Stimulated activated CD8-positive, alpha-beta memory T cell treated with anti-CD3 and anti-CD28 coated beads, Interleukin-4, amount 100 ng/mL, for 4 hours (primary cell): ENCODE measurements at regions not wholly inside any gene's neighbourhood (a gene's known extent, or its start where the extent isn't known, plus 50 kb on each side); places are given as distances from the start of the nearest gene placed in this dataset.

Experiments
- DNase-seq, 2 donors: peaks; one replicate each; pipeline ENCODE4 v3.0.0-alpha.2; 2020; ENCODE audit warnings: low read depth in 2 of 2, low spot score in 1 of 2

GRCh38 chr4:57437649-57438048, 327.5 kb upstream of the IGFBP7 start:
- DNase-seq, result no peak

DNA sequence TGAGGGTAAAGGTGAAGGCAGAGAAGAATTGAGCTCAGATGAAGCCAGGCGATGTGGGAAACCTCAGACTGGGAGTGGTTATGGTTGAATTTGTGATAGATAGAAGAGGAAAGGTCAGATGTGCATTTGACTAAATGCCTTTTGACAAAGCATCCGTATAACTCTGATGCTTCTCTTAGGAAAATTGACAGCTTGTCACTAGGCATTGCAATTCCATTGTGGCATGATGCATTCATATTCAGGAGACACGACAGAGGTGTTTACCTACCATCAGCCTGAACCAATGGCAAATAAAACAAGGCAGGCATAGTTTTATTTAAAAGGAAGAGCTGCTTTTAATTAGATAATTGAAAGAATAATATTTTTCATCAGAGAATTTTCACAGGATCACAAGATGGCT, 325.1 kb upstream of the IGFBP7 start:
- no peak for DNase-seq

GRCh38 chr4:57430726-57431125, 320.5 kb upstream of the IGFBP7 start:
- no peak for DNase-seq

DNA sequence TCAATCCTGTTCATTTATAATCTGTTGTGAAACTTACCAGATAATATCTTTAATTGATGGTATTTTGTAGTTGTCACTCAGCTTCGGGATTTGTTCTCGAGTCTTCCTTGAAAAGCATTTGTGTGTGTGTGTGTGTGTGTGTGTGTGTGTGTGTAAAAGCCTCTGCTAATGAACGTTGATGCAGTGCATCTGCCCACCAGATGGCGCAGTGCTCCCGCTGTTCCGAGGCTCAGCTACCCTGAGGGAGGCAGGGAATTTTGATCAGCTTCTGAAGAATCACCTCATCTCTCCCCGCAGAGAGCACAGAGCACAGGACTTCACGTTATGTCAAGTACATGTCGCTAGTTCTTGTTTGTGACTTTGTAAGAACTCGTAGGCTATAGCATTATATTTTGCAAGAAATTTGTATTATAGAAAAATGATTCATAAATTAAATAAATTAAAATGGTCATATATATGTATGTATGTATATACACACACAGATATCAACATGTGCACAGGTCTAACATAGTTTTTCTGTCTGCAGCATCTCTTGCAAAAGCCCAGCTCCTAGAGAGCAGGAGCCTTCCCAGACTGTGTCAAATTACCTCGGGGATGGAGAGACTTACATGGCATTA, 316.7 kb upstream of the IGFBP7 start:
- DNase-seq, result no peak

DNA sequence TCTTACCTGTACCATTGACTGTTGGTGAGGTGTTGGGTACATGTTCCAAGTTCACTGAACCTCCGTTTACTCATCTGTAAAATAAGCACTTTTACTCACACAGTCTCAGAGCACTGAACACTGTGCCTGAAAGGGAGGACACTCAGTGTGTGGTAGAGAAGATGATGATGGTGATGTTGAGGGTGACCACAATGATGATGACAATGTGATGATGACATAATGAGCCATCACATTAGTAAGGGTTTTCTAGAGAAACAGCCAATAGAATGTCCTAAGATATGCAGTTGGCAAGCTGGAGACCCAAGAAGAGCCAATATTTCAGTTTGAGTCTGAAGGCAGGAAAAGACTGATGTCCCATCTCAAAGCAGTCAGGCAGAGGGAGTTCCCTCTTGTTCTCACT, 315.4 kb upstream of the IGFBP7 start:
- DNase-seq, result no peak

GRCh38 chr4:57424232-57424897, 314.2 kb upstream of the IGFBP7 start:
- no peak for DNase-seq

DNA sequence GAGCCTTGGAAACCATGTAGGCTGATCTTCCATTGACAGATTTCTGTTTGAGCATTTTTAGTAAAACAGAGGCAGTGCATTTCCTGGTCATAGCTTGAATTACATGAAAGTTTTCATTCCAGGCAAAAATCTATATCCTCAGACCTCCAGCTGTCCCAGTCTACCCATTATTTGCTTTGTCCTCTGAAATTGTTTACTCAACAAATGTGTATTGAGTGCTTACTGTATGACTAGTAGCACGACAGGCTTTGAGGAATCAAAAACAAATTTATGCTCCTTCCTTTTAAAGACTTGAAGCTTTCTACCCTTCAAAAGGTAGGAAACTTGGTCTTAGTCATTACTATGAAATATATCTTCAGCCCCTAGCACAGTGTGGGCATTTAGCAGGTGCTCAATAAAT, 307.9 kb upstream of the IGFBP7 start:
- DNase-seq, result no peak

DNA sequence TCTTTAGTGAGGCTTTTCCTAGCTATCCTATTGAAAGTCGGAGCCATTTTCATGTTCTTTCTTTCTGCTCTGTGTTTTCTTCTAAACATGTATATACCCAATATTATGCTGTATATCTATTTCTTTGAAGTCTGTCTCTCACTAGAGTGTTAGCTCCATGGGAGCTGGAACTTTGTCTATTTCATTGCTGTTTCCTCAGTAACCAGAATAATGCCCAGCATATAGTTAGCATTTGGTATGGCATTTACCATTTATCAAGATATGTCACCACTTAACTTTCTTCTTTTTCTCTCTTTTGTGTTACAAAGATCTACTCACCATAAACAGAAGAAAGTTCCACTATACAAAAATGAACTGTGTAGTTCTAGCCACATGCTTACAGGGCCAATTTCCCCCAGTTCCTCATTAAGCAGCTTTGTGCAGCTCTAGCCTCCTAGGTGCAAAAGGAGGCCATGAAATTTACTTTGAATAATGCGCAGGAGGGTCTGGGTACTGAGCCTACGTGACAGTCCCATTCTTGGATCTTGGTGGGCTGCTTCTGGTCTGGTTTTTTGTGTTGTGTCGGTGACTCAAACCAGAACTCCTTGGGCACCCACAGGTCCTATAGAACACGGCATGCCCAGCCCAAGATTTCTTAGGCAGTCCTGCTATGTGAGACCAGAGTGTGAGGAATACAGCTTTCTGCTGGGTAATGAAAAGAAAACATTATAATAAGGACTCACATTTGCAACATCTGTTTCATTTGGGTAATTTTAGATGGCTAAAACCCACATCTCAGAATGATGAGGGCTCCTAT, 302.3 kb upstream of the IGFBP7 start:
- DNase-seq, result no peak

GRCh38 chr4:57410331-57411052, 300.3 kb upstream of the IGFBP7 start:
- no peak for DNase-seq

GRCh38 chr4:57405359-57405758, 295.2 kb upstream of the IGFBP7 start:
- DNase-seq, result no peak

DNA sequence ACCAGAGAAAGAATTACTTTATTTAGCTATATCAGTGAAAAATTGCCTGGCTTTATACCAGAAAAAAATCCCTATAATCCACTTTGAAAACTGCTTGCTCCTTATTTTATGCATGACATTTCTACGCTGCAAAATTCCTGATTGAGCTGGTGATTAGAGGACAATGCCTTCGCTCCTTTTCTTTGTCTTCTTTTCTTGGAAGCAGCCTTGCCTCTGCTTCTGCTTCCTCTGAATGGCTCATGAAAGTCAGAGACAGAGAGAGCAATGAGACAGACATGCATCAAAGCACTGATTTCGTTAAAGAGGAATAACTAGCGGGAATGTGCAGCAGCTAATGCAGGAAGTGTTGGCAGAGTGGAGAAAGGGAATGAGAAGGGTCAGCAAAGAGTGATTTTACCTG, 294.3 kb upstream of the IGFBP7 start:
- DNase-seq, result no peak

DNA sequence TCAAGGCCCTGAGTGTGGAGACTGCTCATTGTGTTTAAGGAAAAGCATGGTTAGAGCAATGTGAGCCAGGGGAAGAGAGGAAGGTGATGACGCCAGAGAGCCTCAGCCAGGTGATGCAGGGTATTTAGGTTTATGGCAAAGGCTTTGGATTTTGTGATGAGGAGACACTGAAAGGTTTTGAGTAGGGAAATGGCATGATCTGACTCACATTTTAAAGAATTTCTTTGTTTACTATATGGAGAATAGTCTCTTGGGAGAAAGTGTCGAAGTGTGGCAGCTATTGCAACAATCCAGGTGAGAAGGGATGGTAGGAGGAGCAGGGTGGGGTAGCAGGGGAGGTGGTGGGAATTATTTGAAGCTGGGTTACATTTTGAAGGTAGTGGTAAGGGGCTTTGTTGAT, 293.4 kb upstream of the IGFBP7 start:
- no peak for DNase-seq

DNA sequence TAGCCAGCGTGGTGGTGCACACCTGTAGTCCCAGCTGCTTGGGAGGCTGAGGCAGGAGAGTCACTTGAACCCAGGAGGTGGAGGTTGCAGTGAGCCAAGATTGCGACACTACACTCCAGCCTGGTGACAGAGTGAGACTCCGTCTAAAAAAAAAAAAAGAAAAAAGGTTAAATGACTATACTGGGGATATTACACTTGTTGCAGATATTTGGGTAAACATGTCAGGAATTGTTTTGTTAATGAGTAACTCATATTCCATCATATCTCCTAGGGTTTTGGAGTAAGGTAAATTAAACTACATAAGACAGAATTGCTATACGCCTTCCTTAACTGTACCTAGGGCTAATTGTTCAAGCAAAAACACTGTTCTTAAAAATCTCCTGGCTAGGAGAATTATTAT, 291.4 kb upstream of the IGFBP7 start:
- DNase-seq, result no peak

GRCh38 chr4:57378766-57379165, 268.6 kb upstream of the IGFBP7 start:
- DNase-seq, result no peak

DNA sequence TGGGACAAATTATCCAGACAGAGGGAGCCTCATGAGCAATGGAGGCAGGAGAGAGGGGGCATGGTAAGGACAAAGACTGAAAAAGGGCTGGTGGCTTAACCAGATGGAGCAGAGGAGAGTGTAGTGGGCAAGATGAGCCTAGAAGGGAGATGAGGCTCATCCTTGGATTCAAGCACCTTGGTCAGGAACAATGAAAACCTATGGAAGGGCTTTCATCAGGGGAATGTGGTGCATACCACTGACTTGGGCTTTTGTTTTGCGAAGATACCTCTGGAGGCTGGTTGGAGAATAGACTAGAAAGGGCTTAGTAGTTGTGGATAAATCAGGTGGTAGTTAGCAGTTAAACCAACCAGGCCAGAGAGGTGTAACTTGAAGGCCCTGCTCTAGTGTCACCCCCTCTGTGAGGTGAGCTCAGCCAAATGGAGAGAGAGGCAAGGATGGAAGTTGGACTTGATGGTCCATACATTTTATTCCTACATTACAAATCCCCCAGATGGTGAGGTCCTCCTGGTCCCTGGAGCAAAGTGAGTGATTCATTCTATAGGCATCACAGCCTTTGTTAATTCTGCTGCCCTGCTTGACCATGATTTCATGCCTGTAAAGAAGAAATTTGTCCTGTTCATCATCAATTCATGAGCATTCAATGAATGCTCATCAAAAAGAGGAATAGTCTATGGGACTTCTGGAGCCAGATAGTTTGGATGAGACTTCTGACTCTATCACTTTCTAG, 264.8 kb upstream of the IGFBP7 start:
- no peak for DNase-seq

- DNase-seq, result no peak
These were observed 263.8 kb upstream of the IGFBP7 start for GRCh38 chr4:57373991-57374390.

DNA sequence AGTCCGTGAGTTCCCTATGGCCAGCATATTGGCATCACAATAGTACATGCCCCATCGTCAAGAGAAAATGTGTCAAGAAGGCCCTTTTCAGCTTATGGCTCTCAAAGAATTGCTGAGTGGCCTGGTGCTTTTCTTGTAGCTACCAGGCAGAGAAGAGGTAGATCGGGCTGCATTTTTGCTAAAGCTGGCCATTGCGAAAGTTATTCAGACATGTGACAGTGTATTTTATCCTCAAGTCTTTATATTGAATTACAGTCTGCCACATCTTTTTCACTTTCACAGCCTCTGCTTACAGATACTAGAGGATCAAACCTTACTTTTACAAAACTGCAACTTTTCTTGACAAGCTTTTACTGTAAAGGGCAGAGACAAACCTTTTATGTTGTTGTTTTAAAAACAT, 261.5 kb upstream of the IGFBP7 start:
- no peak for DNase-seq

DNA sequence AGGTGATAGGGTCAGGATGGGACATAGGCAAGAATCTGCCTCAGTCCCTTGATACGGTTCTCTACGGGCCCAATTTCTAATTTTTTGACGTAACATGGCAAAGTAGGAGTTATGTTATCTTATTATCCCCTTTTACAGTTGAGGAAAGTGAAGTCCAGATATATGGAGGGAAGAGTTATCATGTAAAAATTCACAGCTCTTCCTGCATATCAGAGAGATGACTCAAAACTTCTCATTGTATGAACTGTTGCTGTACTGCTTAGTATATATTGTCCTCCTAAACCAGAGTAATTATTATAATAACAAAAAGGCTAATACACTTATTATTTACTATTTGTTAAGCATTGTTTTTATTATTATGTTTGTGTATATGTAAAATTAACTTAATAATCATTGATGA, 260.5 kb upstream of the IGFBP7 start:
- no peak for DNase-seq

- no peak for DNase-seq
These were observed 259.3 kb upstream of the IGFBP7 start for GRCh38 chr4:57369446-57369845.

GRCh38 chr4:57364255-57364654, 254.1 kb upstream of the IGFBP7 start:
- no peak for DNase-seq

DNA sequence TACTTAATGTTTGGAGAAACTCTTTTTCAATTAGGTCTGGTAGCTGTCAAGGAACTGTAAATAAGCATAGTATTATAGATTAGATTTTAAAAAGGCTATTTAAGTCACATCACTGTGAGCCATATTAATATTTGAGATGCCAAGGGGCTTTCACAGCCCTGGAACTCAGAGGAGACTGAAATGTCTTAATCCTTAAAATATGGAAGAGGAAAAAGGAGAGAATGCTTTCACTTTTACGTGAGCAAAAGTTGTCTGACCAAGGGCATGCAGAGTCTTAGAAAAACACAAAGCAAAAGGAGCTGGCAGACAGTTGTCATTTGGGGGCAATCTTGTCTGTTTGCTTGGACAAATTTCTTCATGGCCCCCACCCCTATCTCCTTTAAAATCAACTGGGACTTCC, 253.2 kb upstream of the IGFBP7 start:
- DNase-seq, result no peak
